HCT116 (cell line): ENCODE measurements at regions not wholly inside any gene's neighbourhood (a gene's known extent, or its start where the extent isn't known, plus 50 kb on each side); places are given as distances from the start of the nearest gene placed in this dataset.

Experiments
- EZH2 ChIP-seq: fragments of 200-600 bp; sonication (generic); IDR thresholded peaks from 2 replicates; pipeline ENCODE4 v1.6.1; 2017; ENCODE audit warnings: antibody characterized with exemption, mixed run types
- POLR2A ChIP-seq: IDR thresholded peaks from 2 replicates; pipeline ENCODE4 v1.7.0; 2011; ENCODE audit warnings: borderline replicate concordance; ENCODE audit not compliant: insufficient read depth, insufficient read length; ENCODE audit errors: extremely low read depth
- RAD21 ChIP-seq: IDR thresholded peaks from 2 replicates; pipeline ENCODE4 v1.6.1; 2012; ENCODE audit warnings: low read depth, mild to moderate bottlenecking
- SIN3A ChIP-seq: IDR thresholded peaks from 2 replicates; pipeline ENCODE4 v1.6.1; 2012; ENCODE audit warnings: low read depth
- SP1 ChIP-seq: IDR thresholded peaks from 2 replicates; pipeline ENCODE4 v1.6.1; 2012; ENCODE audit warnings: low read depth
- SRF ChIP-seq: IDR thresholded peaks from 2 replicates; pipeline ENCODE4 v1.6.1; 2012; ENCODE audit warnings: low read depth
- YY1 ChIP-seq: IDR thresholded peaks from 2 replicates; pipeline ENCODE4 v1.6.1; 2011; ENCODE audit warnings: low read length, low read depth, moderate library complexity, mild to moderate bottlenecking; ENCODE audit not compliant: insufficient replicate concordance; ENCODE audit errors: extremely low read depth
- TF ChIP-seq, protein P1 (sequence below), 3 experiments: fragments of 200-600 bp in 1 of 3; sonication (generic) in 1 of 3; IDR thresholded peaks in 2 of 3; conservative IDR thresholded peaks in 1 of 3; 2 replicates each; pipeline ENCODE4 v1.5.1; 2012 to 2017; ENCODE audit warnings: low read depth in 2 of 3, low read length in 2 of 3, antibody characterized with exemption in 1 of 3, borderline replicate concordance in 1 of 3, control low read depth in 1 of 3, mild to moderate bottlenecking in 1 of 3, mixed read lengths in 1 of 3, mixed run types in 1 of 3, moderate library complexity in 1 of 3; ENCODE audit not compliant: insufficient read depth in 1 of 3
- TF ChIP-seq, protein P2 (sequence below): IDR thresholded peaks from 2 replicates; pipeline ENCODE4 v1.6.1; 2012

DNA sequence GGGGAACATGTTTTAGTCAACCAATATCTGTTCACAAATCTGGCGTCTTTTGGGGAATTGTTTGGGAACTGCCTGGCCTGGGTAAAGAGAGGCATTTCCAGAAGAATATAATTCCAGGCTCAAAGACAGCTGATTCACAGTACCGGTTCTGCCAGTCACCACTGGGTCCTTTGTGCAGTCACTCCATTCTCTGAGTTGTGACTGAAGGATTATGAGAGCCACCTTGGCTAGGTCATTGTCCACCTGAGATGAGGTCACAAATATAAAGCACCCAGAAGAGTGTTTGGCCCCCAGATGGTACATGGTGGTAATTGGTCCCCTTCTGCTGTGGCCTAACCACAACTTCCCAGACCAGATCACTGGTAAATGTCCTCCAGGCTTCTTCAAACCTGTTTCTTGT lies 121.0 kb upstream of the SPACA1 start:
- TF ChIP-seq, protein P1, sequence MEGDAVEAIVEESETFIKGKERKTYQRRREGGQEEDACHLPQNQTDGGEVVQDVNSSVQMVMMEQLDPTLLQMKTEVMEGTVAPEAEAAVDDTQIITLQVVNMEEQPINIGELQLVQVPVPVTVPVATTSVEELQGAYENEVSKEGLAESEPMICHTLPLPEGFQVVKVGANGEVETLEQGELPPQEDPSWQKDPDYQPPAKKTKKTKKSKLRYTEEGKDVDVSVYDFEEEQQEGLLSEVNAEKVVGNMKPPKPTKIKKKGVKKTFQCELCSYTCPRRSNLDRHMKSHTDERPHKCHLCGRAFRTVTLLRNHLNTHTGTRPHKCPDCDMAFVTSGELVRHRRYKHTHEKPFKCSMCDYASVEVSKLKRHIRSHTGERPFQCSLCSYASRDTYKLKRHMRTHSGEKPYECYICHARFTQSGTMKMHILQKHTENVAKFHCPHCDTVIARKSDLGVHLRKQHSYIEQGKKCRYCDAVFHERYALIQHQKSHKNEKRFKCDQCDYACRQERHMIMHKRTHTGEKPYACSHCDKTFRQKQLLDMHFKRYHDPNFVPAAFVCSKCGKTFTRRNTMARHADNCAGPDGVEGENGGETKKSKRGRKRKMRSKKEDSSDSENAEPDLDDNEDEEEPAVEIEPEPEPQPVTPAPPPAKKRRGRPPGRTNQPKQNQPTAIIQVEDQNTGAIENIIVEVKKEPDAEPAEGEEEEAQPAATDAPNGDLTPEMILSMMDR (IDR thresholded peaks at IDR 0.05 in 2 of 3, conservative IDR thresholded peaks at IDR 0.05 in 1 of 3; ENCODE audit: borderline replicate concordance in 1 of 3, insufficient read depth in 1 of 3, low read depth in 2 of 3, low read length in 2 of 3), result no peak
- TF ChIP-seq YY1 (no peak), EZH2 (no peak), SIN3A (no peak), SRF (no peak), RAD21 (no peak), POLR2A (no peak), SP1 (no peak)
- TF ChIP-seq, protein P2, sequence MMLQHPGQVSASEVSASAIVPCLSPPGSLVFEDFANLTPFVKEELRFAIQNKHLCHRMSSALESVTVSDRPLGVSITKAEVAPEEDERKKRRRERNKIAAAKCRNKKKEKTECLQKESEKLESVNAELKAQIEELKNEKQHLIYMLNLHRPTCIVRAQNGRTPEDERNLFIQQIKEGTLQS, result no peak
